ENCODE measurements at regions not wholly inside any gene's neighbourhood (a gene's known extent, or its start where the extent isn't known, plus 50 kb on each side); places are given as distances from the start of the nearest gene placed in this dataset.

GRCh38 chr6:26216886-26217713, 129.9 kb downstream of the HFE start:
- no peak for TF ChIP-seq FOXK2 (IDR thresholded peaks at IDR 0.05)
- no peak for TF ChIP-seq ARNT (IDR thresholded peaks at IDR 0.05)
- no peak for TF ChIP-seq BHLHE40 (IDR thresholded peaks at IDR 0.05; ENCODE audit: borderline replicate concordance)
- no peak for TF ChIP-seq FOXM1 (IDR thresholded peaks at IDR 0.05; ENCODE audit: borderline replicate concordance)
- TF ChIP-seq LEF1 (IDR thresholded peaks at IDR 0.05; ENCODE audit: borderline replicate concordance) = no peak
- TF ChIP-seq FOXA1 (IDR thresholded peaks at IDR 0.05) = no peak
- no peak for TF ChIP-seq HDGF (IDR thresholded peaks at IDR 0.05; ENCODE audit: borderline replicate concordance)
- TF ChIP-seq SP1 (IDR thresholded peaks at IDR 0.05) = no peak
- TF ChIP-seq L3MBTL2 (conservative IDR thresholded peaks at IDR 0.05) = no peak; the same call in 1 of the 2 replicates
- TF ChIP-seq PKNOX1 (IDR thresholded peaks at IDR 0.05) = no peak
- no peak for TF ChIP-seq TARDBP (IDR thresholded peaks at IDR 0.05)
- no peak for TF ChIP-seq NFRKB (IDR thresholded peaks at IDR 0.05)

Measured in HEK293T (cell line).